A549 (cell line): ENCODE measurements at regions not wholly inside any gene's neighbourhood (a gene's known extent, or its start where the extent isn't known, plus 50 kb on each side); places are given as distances from the start of the nearest gene placed in this dataset.

Source experiments
- ATAC-seq, 2 experiments: fragments of 200-7000 bp in 1 of 2; fragments of >200 bp in 1 of 2; cut with Nextera tagmentation in 1 of 2; cut with Tn5 transposase in 1 of 2; 3 replicates each; pipeline versions ENCODE4 v1.8.0 to v1.9.1; 2018 to 2020; ENCODE audit warnings: mild to moderate bottlenecking in 1 of 2, moderate library complexity in 1 of 2
- CTCF ChIA-PET: fragments of 300-600 bp; sonication (Branson Sonifier 250); formaldehyde crosslinking; extraction: SDS; loops from one replicate; lab custom pipeline; 2021; ENCODE audit warnings: antibody characterized with exemption, inconsistent platforms; lab: Yijun Ruan, JAX
- POLR2A ChIA-PET: fragments of 350-600 bp; formaldehyde crosslinking; extraction: SDS; loops from one replicate; lab custom pipeline; 2021; ENCODE audit warnings: antibody characterized with exemption, inconsistent platforms; lab: Yijun Ruan, JAX
- DNase-seq, 2 experiments: peaks; one replicate each; pipeline versions ENCODE4 v3.0.0 to v3.0.0-alpha.2; 2011 to 2016; ENCODE audit warnings: low read depth in 1 of 2, low spot score in 1 of 2
- FAIRE-seq: peaks from 2 replicates; lab custom pipeline; 2011; peaks lifted over from hg19 to GRCh38; lab: Jason Lieb, UNC
- H3K27ac ChIP-seq, 2 experiments: fragments of >200 bp; sonication (Bioruptor Twin); formaldehyde crosslinking; 3 replicates each; pipeline ENCODE4 v1.5.1; 2016 to 2017
- H3K4me1 ChIP-seq: fragments of >200 bp; sonication (Bioruptor Twin); formaldehyde crosslinking; 3 replicates; pipeline ENCODE4 v1.6.1; 2016
- H3K4me2 ChIP-seq: fragments of >200 bp; sonication (Bioruptor Twin); formaldehyde crosslinking; 3 replicates; pipeline ENCODE4 v1.6.1; 2016
- H3K4me3 ChIP-seq: fragments of >200 bp; sonication (Bioruptor Twin); formaldehyde crosslinking; 3 replicates; pipeline ENCODE4 v1.5.1; 2016
- H3K9me3 ChIP-seq: fragments of >200 bp; sonication (Bioruptor Twin); formaldehyde crosslinking; 3 replicates; pipeline ENCODE4 v1.6.1; 2016
- CBX8 ChIP-seq: fragments of 200-600 bp; sonication (generic); IDR thresholded peaks from 2 replicates; pipeline ENCODE4 v1.6.1; 2016
- CHD4 ChIP-seq: fragments of 200-600 bp; sonication (generic); IDR thresholded peaks from 2 replicates; pipeline ENCODE4 v1.6.1; 2016; ENCODE audit warnings: antibody characterized with exemption, mild to moderate bottlenecking, borderline replicate concordance
- EP300 ChIP-seq, 2 experiments: fragments of >200 bp; sonication (Bioruptor Twin); formaldehyde crosslinking; IDR thresholded peaks; 2 replicates in 1 of 2; 3 replicates in 1 of 2; pipeline ENCODE4 v1.6.1; 2016 to 2017
- FOSL2 ChIP-seq, 2 experiments: fragments of 450-650 bp in 1 of 2; fragments of >200 bp in 1 of 2; sonication (Bioruptor Twin) in 1 of 2; formaldehyde crosslinking; IDR thresholded peaks; 2 replicates each; pipeline versions ENCODE4 v1.5.0 to v1.6.1; 2016 to 2020; ENCODE audit warnings: mild to moderate bottlenecking in 1 of 2, moderate library complexity in 1 of 2
- HOXB13 ChIP-seq: fragments of 250-450 bp; sonication (Bioruptor Pico); IDR thresholded peaks from 2 replicates; pipeline ENCODE4 v1.5.0; 2020; ENCODE audit warnings: low read depth, mild to moderate bottlenecking, moderate library complexity
- JUN ChIP-seq, 2 experiments: fragments of >200 bp; sonication (Bioruptor Twin); formaldehyde crosslinking; IDR thresholded peaks; 2 replicates in 1 of 2; 3 replicates in 1 of 2; pipeline ENCODE4 v1.6.1; 2016 to 2017
- JUNB ChIP-seq: fragments of >200 bp; sonication (Bioruptor Twin); formaldehyde crosslinking; IDR thresholded peaks from 2 replicates; pipeline ENCODE4 v1.6.1; 2016
- MAFK ChIP-seq: fragments of 450-650 bp; IDR thresholded peaks from 2 replicates; pipeline ENCODE4 v1.6.1; 2014; ENCODE audit not compliant: partially characterized antibody
- NPAS2 ChIP-seq: fragments of 250-450 bp; sonication (Bioruptor Pico); IDR thresholded peaks from 2 replicates; pipeline ENCODE4 v1.8.0; 2022; ENCODE audit warnings: mild to moderate bottlenecking, moderate library complexity, borderline replicate concordance
- NR3C1 ChIP-seq: fragments of >200 bp; sonication (Bioruptor Twin); formaldehyde crosslinking; IDR thresholded peaks from 3 replicates; pipeline ENCODE4 v1.6.1; 2017
- PHF8 ChIP-seq: fragments of 200-600 bp; sonication (generic); IDR thresholded peaks from 2 replicates; pipeline ENCODE4 v1.6.1; 2016; ENCODE audit warnings: low read depth, mild to moderate bottlenecking, antibody characterized with exemption, moderate library complexity, borderline replicate concordance
- RAD21 ChIP-seq, 2 experiments: fragments of >200 bp in 1 of 2; sonication (Bioruptor Twin) in 1 of 2; formaldehyde crosslinking in 1 of 2; IDR thresholded peaks in 1 of 2; conservative IDR thresholded peaks in 1 of 2; 2 replicates in 1 of 2; 3 replicates in 1 of 2; pipeline ENCODE4 v1.6.1; 2012 to 2018; ENCODE audit warnings: inconsistent platforms in 1 of 2
- RCOR1 ChIP-seq: fragments of 150-350 bp; IDR thresholded peaks from 2 replicates; pipeline ENCODE4 v1.6.1; 2014; ENCODE audit warnings: antibody characterized with exemption, low read length, low read depth
- RNF2 ChIP-seq: fragments of 200-600 bp; sonication (generic); IDR thresholded peaks from 2 replicates; pipeline ENCODE4 v1.6.1; 2016; ENCODE audit warnings: low read depth, mild to moderate bottlenecking, antibody characterized with exemption, moderate library complexity, borderline replicate concordance
- SREBF2 ChIP-seq: fragments of 450-650 bp; IDR thresholded peaks from 2 replicates; pipeline ENCODE4 v1.6.1; 2014; ENCODE audit warnings: mild to moderate bottlenecking, moderate library complexity
- ZFP36 ChIP-seq: fragments of 450-650 bp; IDR thresholded peaks from 2 replicates; pipeline ENCODE4 v1.6.1; 2014; ENCODE audit warnings: borderline replicate concordance; ENCODE audit not compliant: partially characterized antibody
- WGBS: methylation state at CpG from one replicate; pipeline ENCODE4 v1.1.6; 2017; ENCODE audit errors: missing lambda C conversion rate; 5-methylcytosine and 5-hydroxymethylcytosine counted together
- TF ChIP-seq, protein P1 (sequence below): fragments of 250-450 bp; sonication (Bioruptor Pico); IDR thresholded peaks from 2 replicates; pipeline ENCODE4 v1.5.0; 2020; ENCODE audit warnings: low read depth, mild to moderate bottlenecking, moderate library complexity
- TF ChIP-seq, protein P2 (sequence below): fragments of >200 bp; sonication (Bioruptor Twin); formaldehyde crosslinking; IDR thresholded peaks from 3 replicates; pipeline ENCODE4 v1.5.1; 2016
- TF ChIP-seq, protein P3 (sequence below): fragments of 150-350 bp; IDR thresholded peaks from 2 replicates; pipeline ENCODE4 v1.6.1; 2014; ENCODE audit warnings: low read depth, mild to moderate bottlenecking, low read length
- TF ChIP-seq, protein P4 (sequence below): fragments of 450-650 bp; IDR thresholded peaks from 2 replicates; pipeline ENCODE4 v1.6.1; 2014; ENCODE audit warnings: antibody characterized with exemption

DNA sequence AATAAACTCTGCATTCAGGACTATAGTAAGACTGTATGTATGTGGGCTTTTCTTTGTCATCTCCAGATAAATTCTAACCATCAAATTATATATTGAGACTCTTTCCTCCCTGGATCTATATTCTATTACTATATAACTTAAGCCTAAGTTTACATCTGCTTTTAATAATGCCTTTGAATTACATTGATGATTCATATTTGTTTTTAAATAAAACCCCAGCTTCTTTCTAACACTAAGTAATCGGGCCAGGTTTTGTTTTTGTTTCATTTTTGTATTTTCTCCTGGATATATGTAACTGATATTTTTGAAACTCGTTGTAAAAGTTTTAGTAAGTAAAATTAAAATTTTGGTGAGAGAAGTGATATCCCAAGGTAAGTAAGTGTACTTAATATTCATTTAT lies 1599.1 kb downstream of the PCDH9 start:
- TF ChIP-seq JUN (IDR thresholded peaks at IDR 0.05) (no peak), CBX8 (no peak), RAD21 (conservative IDR thresholded peaks at IDR 0.05 in 1 of 2, IDR thresholded peaks at IDR 0.05 in 1 of 2) (no peak), ZFP36 (no peak), PHF8 (no peak), EP300 (IDR thresholded peaks at IDR 0.05) (no peak), NR3C1 (no peak), NPAS2 (CRISPR knock-in tag) (no peak), RNF2 (no peak), RCOR1 (no peak), HOXB13 (CRISPR knock-in tag) (no peak), FOSL2 (IDR thresholded peaks at IDR 0.05) (no peak), FOSL2 (CRISPR knock-in tag; IDR thresholded peaks at IDR 0.05) (no peak)
- TF ChIP-seq, protein P1, sequence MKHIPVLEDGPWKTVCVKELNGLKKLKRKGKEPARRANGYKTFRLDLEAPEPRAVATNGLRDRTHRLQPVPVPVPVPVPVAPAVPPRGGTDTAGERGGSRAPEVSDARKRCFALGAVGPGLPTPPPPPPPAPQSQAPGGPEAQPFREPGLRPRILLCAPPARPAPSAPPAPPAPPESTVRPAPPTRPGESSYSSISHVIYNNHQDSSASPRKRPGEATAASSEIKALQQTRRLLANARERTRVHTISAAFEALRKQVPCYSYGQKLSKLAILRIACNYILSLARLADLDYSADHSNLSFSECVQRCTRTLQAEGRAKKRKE (CRISPR knock-in tag): no peak
- TF ChIP-seq, protein P2, sequence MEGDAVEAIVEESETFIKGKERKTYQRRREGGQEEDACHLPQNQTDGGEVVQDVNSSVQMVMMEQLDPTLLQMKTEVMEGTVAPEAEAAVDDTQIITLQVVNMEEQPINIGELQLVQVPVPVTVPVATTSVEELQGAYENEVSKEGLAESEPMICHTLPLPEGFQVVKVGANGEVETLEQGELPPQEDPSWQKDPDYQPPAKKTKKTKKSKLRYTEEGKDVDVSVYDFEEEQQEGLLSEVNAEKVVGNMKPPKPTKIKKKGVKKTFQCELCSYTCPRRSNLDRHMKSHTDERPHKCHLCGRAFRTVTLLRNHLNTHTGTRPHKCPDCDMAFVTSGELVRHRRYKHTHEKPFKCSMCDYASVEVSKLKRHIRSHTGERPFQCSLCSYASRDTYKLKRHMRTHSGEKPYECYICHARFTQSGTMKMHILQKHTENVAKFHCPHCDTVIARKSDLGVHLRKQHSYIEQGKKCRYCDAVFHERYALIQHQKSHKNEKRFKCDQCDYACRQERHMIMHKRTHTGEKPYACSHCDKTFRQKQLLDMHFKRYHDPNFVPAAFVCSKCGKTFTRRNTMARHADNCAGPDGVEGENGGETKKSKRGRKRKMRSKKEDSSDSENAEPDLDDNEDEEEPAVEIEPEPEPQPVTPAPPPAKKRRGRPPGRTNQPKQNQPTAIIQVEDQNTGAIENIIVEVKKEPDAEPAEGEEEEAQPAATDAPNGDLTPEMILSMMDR: no peak
- TF ChIP-seq, protein P3, sequence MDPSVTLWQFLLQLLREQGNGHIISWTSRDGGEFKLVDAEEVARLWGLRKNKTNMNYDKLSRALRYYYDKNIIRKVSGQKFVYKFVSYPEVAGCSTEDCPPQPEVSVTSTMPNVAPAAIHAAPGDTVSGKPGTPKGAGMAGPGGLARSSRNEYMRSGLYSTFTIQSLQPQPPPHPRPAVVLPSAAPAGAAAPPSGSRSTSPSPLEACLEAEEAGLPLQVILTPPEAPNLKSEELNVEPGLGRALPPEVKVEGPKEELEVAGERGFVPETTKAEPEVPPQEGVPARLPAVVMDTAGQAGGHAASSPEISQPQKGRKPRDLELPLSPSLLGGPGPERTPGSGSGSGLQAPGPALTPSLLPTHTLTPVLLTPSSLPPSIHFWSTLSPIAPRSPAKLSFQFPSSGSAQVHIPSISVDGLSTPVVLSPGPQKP: no peak
- H3K27ac ChIP-seq: no peak overlapping the region
- FAIRE-seq (no peak), DNase-seq (no peak), ATAC-seq (no peak)
- POLR2A ChIA-PET: no interaction called here
- no peaks in the 10 kb centered on the region for H3K4me1 ChIP-seq
- CTCF ChIA-PET: no interaction called here
- H3K4me3 ChIP-seq: no peak overlapping the region
- H3K4me2 ChIP-seq: no peak overlapping the region
- H3K9me3 ChIP-seq: no peaks in the 10 kb centered on the region
- WGBS: 31% methylated on average over 2 of the region's 2 CpGs

DNA sequence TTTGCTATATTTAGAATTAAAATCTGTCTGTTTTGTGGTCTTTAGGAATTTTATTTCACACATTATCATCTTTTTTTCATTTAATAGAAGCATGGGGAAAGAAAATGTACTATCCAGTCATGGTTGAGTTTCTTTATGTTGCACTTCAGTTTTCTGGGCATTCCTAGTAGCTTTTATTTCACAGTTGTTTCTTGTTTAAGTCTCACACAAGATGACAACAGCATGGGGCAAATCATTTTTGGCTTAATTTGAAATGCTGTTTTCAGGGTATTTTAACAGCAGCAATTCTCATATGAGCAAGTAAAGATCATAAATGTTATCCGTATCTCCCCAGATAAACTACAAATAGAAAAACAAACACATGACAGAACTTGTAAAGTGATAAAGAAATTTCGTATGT lies 1600.2 kb downstream of the PCDH9 start:
- Histone ChIP-seq H3K4me2 (no peak overlapping the region), H3K4me3 (no peak overlapping the region)
- DNase-seq (no peak), ATAC-seq (no peak)
- TF ChIP-seq, protein P4, sequence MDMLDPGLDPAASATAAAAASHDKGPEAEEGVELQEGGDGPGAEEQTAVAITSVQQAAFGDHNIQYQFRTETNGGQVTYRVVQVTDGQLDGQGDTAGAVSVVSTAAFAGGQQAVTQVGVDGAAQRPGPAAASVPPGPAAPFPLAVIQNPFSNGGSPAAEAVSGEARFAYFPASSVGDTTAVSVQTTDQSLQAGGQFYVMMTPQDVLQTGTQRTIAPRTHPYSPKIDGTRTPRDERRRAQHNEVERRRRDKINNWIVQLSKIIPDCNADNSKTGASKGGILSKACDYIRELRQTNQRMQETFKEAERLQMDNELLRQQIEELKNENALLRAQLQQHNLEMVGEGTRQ: no peak
- no peak for TF ChIP-seq SREBF2
- TF ChIP-seq RAD21 (conservative IDR thresholded peaks at IDR 0.05 in 1 of 2, IDR thresholded peaks at IDR 0.05 in 1 of 2): no peak
- TF ChIP-seq CHD4: no peak
- TF ChIP-seq, all 56 proteins: peak for 0
- CTCF ChIA-PET: no interaction called here
- H3K27ac ChIP-seq: no peak overlapping the region
- WGBS: 58% methylated on average over 2 of the region's 2 CpGs
- no peaks in the 10 kb centered on the region for H3K4me1 ChIP-seq
- POLR2A ChIA-PET: no interaction called here
- no peak for FAIRE-seq
- no peaks in the 10 kb centered on the region for H3K9me3 ChIP-seq

DNA sequence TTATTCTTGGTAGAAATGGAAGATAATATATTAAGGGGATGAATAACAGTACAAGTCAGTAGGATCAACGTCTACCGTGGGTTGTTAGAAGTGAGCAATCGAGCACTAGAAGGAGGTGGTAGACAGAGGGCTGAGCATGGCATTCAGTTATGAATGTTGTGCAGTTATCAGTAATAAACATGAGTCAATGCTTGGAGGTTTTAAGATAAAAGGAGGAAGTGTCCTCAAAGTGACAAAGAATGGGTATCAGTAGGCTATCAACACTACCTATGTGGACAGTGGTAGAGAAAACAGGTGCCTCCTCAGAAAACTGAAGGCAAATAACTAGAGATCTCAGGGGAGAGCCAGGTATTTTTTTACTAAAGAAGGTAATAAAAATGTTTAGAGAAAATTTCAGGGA lies 1607.0 kb downstream of the PCDH9 start:
- FAIRE-seq (no peak), DNase-seq (no peak), ATAC-seq (no peak)
- CTCF ChIA-PET: no interaction called here
- Histone ChIP-seq H3K4me3 (no peak overlapping the region), H3K4me1 (no peaks in the 10 kb centered on the region), H3K9me3 (no peaks in the 10 kb centered on the region), H3K4me2 (no peak overlapping the region), H3K27ac (no peak overlapping the region)
- TF ChIP-seq PHF8: no peak
- TF ChIP-seq MAFK: no peak
- TF ChIP-seq JUNB: no peak
- TF ChIP-seq, protein P4: no peak
- no peak for TF ChIP-seq JUN (IDR thresholded peaks at IDR 0.05)
- POLR2A ChIA-PET: no interaction called here
- 74% methylated on average over 3 of the region's 3 CpGs for WGBS
